ENCODE measurements at regions not wholly inside any gene's neighbourhood (a gene's known extent, or its start where the extent isn't known, plus 50 kb on each side); places are given as distances from the start of the nearest gene placed in this dataset.

GRCh38 chr2:35986871-35987270 lies 368.7 kb upstream of the CRIM1 start (continued):
- TF ChIP-seq SAP30 (IDR thresholded peaks at IDR 0.05; ENCODE audit: insufficient read depth, insufficient replicate concordance, low read length) (no peak), SUZ12 (IDR thresholded peaks at IDR 0.05; ENCODE audit: low read length) (no peak), SIX5 (IDR thresholded peaks at IDR 0.05; ENCODE audit: low read depth, low read length) (no peak), KDM5A (IDR thresholded peaks at IDR 0.05; ENCODE audit: low read length) (no peak)

Measured in H1 (cell line).